K562 (cell line): ENCODE measurements at regions not wholly inside any gene's neighbourhood (a gene's known extent, or its start where the extent isn't known, plus 50 kb on each side); places are given as distances from the start of the nearest gene placed in this dataset.

Experiments used
- EP300 ChIP-seq: IDR thresholded peaks from 2 replicates; pipeline ENCODE4 v1.6.1; 2012; ENCODE audit warnings: low read length, improper control_type of control experiment
- EZH2 ChIP-seq: IDR thresholded peaks from 2 replicates; pipeline ENCODE4 v1.6.1; 2012; ENCODE audit warnings: low read depth, mild to moderate bottlenecking, inconsistent platforms, low read length, borderline replicate concordance
- NCOA4 ChIP-seq: fragments of 450-650 bp; IDR thresholded peaks from 2 replicates; pipeline ENCODE4 v1.6.1; 2018; ENCODE audit warnings: mild to moderate bottlenecking; ENCODE audit not compliant: partially characterized antibody
- REST ChIP-seq, 2 experiments: fragments of 450-650 bp; formaldehyde crosslinking in 1 of 2; IDR thresholded peaks; 2 replicates each; pipeline versions ENCODE4 v1.4.0 to v1.6.1; 2014 to 2020; ENCODE audit warnings: mild to moderate bottlenecking in 2 of 2, borderline replicate concordance in 1 of 2, low read depth in 1 of 2
- RNF2 ChIP-seq: sonication (generic); IDR thresholded peaks from 2 replicates; pipeline ENCODE4 v1.6.1; 2016

DNA sequence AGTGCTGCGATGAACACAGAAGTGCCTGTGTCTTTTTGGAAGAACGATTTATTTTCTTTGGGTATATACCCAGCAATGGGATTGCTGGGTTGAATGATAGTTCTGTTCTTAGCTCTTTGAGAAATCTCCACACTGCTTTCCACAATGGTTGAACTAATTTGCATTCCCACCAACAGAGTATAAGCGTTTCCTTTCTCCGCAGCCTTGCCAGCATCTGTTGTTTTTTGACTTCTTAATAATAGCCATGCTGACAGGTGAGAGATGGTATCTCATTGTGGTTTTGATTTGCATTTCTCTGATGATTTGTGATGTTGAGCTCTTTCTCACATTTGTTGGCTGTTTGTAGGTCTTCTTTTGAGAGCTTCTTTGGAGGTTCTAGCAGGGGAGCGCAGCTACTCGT is 134.6 kb downstream of the TENT4A start:
- TF ChIP-seq NCOA4 (no peak), REST (IDR thresholded peaks at IDR 0.05; ENCODE audit: borderline replicate concordance) (no peak), REST (CRISPR knock-in tag; IDR thresholded peaks at IDR 0.05; ENCODE audit: low read depth) (no peak), RNF2 (no peak), EP300 (no peak), EZH2 (no peak)
